HEK293T (cell line): ENCODE measurements at regions not wholly inside any gene's neighbourhood (a gene's known extent, or its start where the extent isn't known, plus 50 kb on each side); places are given as distances from the start of the nearest gene placed in this dataset.

ENCODE experiments used
- ARNT ChIP-seq: fragments of 450-650 bp; IDR thresholded peaks from 2 replicates; pipeline ENCODE4 v1.6.1; 2017; ENCODE audit warnings: mild to moderate bottlenecking
- PKNOX1 ChIP-seq: fragments of 450-650 bp; IDR thresholded peaks from 2 replicates; pipeline ENCODE4 v1.6.1; 2016
- SUZ12 ChIP-seq: fragments of 450-650 bp; IDR thresholded peaks from 2 replicates; pipeline ENCODE4 v1.6.1; 2016; ENCODE audit warnings: mild to moderate bottlenecking
- TARDBP ChIP-seq: fragments of 450-650 bp; IDR thresholded peaks from 2 replicates; pipeline ENCODE4 v1.6.1; 2016

GRCh38 chr5:74185599-74185998, 454.9 kb downstream of the ENC1 start:
- no peak for TF ChIP-seq TARDBP
- TF ChIP-seq SUZ12, result no peak
- TF ChIP-seq ARNT, result no peak
- no peak for TF ChIP-seq PKNOX1
